ENCODE measurements at regions not wholly inside any gene's neighbourhood (a gene's known extent, or its start where the extent isn't known, plus 50 kb on each side); places are given as distances from the start of the nearest gene placed in this dataset.

DNA sequence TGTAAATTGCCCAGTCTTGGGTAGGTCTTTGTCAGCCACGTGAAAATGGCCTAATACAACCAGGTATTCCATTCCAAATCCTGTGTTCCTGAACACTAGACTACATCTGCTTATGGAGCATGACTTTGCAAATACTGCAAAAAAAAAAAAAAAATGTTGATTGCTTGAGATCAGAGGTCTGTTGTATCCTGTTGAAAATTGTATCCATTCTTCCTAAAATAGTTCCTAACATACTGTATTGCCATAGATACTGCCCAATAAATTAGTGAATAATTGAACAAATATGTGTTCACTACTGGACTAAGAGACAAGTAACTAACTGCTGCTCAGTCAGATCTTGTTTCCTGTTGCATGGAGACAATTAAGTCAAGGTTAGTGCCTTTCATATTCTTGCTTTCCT, 164.3 kb upstream of the PABPC4L start:
- Mint-ChIP-seq H3K36me3 (ENCODE audit: low read depth, unreplicated experiment) (no peaks in the 10 kb centered on the region), H3K4me3 (ENCODE audit: unreplicated experiment) (no peak overlapping the region), H3K4me1 (ENCODE audit: low read depth, unreplicated experiment) (no peaks in the 10 kb centered on the region), H3K27ac (ENCODE audit: unreplicated experiment) (peak overlapping the region; percentile 34), H3K27me3 (ENCODE audit: low read depth, unreplicated experiment) (no peaks in the 10 kb centered on the region), H3K9me3 (ENCODE audit: unreplicated experiment) (no peaks in the 10 kb centered on the region)
- Histone ChIP-seq H3K36me3 (ENCODE audit: insufficient read depth, low read length) (no peaks in the 10 kb centered on the region), H3K27ac (ENCODE audit: low read depth, low read length) (peak overlapping the region; percentile 8), H4K20me1 (ENCODE audit: insufficient read depth, low read length) (no peaks in the 10 kb centered on the region), H3K4me3 (ENCODE audit: insufficient read depth, low read depth, low read length) (no peak overlapping the region), H3K9ac (ENCODE audit: low read length) (no peak overlapping the region), H3K79me2 (ENCODE audit: insufficient read depth, low read length) (no peaks in the 10 kb centered on the region), H3K4me1 (ENCODE audit: insufficient read depth, low read length) (no peaks in the 10 kb centered on the region), H3K27me3 (ENCODE audit: insufficient read depth, low read length) (no peaks in the 10 kb centered on the region), H2AFZ (ENCODE audit: low read depth, low read length) (no peak overlapping the region), H3K4me2 (ENCODE audit: low read length) (no peak overlapping the region), H3K9me3 (ENCODE audit: insufficient read depth, low read depth, low read length) (no peaks in the 10 kb centered on the region)
- DNase-seq (ENCODE audit: low read depth) (peak; percentile 50), FAIRE-seq (no peak)
- TF ChIP-seq EZH2 (IDR thresholded peaks at IDR 0.05; ENCODE audit: insufficient read depth, low read length) = no peak
- TF ChIP-seq, protein P1, sequence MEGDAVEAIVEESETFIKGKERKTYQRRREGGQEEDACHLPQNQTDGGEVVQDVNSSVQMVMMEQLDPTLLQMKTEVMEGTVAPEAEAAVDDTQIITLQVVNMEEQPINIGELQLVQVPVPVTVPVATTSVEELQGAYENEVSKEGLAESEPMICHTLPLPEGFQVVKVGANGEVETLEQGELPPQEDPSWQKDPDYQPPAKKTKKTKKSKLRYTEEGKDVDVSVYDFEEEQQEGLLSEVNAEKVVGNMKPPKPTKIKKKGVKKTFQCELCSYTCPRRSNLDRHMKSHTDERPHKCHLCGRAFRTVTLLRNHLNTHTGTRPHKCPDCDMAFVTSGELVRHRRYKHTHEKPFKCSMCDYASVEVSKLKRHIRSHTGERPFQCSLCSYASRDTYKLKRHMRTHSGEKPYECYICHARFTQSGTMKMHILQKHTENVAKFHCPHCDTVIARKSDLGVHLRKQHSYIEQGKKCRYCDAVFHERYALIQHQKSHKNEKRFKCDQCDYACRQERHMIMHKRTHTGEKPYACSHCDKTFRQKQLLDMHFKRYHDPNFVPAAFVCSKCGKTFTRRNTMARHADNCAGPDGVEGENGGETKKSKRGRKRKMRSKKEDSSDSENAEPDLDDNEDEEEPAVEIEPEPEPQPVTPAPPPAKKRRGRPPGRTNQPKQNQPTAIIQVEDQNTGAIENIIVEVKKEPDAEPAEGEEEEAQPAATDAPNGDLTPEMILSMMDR (IDR thresholded peaks at IDR 0.05; ENCODE audit: insufficient read depth, low read depth, low read length) = no peak

DNA sequence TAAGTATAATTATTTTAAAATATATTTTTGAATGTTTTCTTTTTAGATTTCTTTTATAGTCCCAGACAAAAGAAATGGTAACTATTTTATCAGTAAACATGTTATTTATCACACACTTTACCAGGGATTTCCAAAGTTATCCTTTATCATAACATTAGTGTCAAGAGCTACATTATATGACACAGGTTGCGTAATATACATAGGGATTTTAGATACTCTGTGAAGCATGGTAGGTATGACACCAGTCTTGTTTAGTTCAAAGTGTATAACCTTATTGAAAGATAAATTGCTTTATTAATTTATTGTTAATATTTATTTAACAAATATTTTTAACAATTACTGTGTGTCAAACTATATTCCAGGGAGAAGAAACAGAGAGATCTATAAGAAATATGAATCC, 163.3 kb upstream of the PABPC4L start:
- no peaks in the 10 kb centered on the region for H3K36me3 ChIP-seq (ENCODE audit: insufficient read depth, low read length)
- FAIRE-seq = no peak
- no peak overlapping the region for H3K27ac ChIP-seq (ENCODE audit: low read depth, low read length)
- no peak overlapping the region for H2AFZ ChIP-seq (ENCODE audit: low read depth, low read length)
- Mint-ChIP-seq H3K36me3 (ENCODE audit: low read depth, unreplicated experiment) (no peaks in the 10 kb centered on the region), H3K27ac (ENCODE audit: unreplicated experiment) (no peak overlapping the region), H3K4me3 (ENCODE audit: unreplicated experiment) (no peak overlapping the region), H3K27me3 (ENCODE audit: low read depth, unreplicated experiment) (no peaks in the 10 kb centered on the region), H3K4me1 (ENCODE audit: low read depth, unreplicated experiment) (no peaks in the 10 kb centered on the region), H3K9me3 (ENCODE audit: unreplicated experiment) (no peaks in the 10 kb centered on the region)
- H3K4me1 ChIP-seq (ENCODE audit: insufficient read depth, low read length) = no peaks in the 10 kb centered on the region
- no peaks in the 10 kb centered on the region for H3K9me3 ChIP-seq (ENCODE audit: insufficient read depth, low read depth, low read length)
- TF ChIP-seq, protein P1 (IDR thresholded peaks at IDR 0.05; ENCODE audit: insufficient read depth, low read depth, low read length) = no peak
- H4K20me1 ChIP-seq (ENCODE audit: insufficient read depth, low read length) = no peaks in the 10 kb centered on the region
- no peaks in the 10 kb centered on the region for H3K27me3 ChIP-seq (ENCODE audit: insufficient read depth, low read length)
- H3K4me3 ChIP-seq (ENCODE audit: insufficient read depth, low read depth, low read length) = no peak overlapping the region
- no peak overlapping the region for H3K9ac ChIP-seq (ENCODE audit: low read length)
- no peak for DNase-seq (ENCODE audit: low read depth)
- H3K79me2 ChIP-seq (ENCODE audit: insufficient read depth, low read length) = no peaks in the 10 kb centered on the region
- H3K4me2 ChIP-seq (ENCODE audit: low read length) = no peak overlapping the region

DNA sequence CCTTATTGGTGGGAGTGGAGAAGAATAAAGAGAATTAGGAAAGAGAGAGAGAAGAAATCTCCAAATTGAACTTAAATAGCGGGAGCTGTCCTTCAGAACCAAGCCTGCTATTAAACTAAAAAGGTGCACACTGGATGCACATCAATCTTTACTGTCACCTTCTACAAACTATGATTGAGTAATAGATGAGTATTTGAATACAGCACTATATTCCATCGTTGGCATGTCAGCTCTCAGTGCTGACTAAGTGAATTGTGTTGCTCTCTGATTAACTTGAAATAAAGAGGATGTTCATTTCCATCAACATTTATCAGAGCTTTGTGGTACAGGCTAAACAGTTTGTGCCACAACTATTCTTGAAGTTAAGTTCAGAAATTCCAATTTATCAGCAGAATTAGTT, 143.7 kb upstream of the PABPC4L start:
- Mint-ChIP-seq H3K27me3 (ENCODE audit: low read depth, unreplicated experiment) (no peaks in the 10 kb centered on the region), H3K27ac (ENCODE audit: unreplicated experiment) (no peak overlapping the region), H3K9me3 (ENCODE audit: unreplicated experiment) (no peaks in the 10 kb centered on the region), H3K4me1 (ENCODE audit: low read depth, unreplicated experiment) (no peaks in the 10 kb centered on the region), H3K36me3 (ENCODE audit: low read depth, unreplicated experiment) (no peaks in the 10 kb centered on the region), H3K4me3 (ENCODE audit: unreplicated experiment) (no peak overlapping the region)
- H3K27ac ChIP-seq (ENCODE audit: low read depth, low read length) = no peak overlapping the region
- H3K4me3 ChIP-seq (ENCODE audit: insufficient read depth, low read depth, low read length) = no peak overlapping the region
- no peaks in the 10 kb centered on the region for H4K20me1 ChIP-seq (ENCODE audit: insufficient read depth, low read length)
- no peaks in the 10 kb centered on the region for H3K9me3 ChIP-seq (ENCODE audit: insufficient read depth, low read depth, low read length)
- DNase-seq (ENCODE audit: low read depth) (no peak), FAIRE-seq (no peak)
- TF ChIP-seq, protein P1 (IDR thresholded peaks at IDR 0.05; ENCODE audit: insufficient read depth, low read depth, low read length) = no peak
- TF ChIP-seq EZH2 (IDR thresholded peaks at IDR 0.05; ENCODE audit: insufficient read depth, low read length) = no peak
- H3K36me3 ChIP-seq (ENCODE audit: insufficient read depth, low read length) = no peaks in the 10 kb centered on the region
- no peaks in the 10 kb centered on the region for H3K79me2 ChIP-seq (ENCODE audit: insufficient read depth, low read length)
- H3K9ac ChIP-seq (ENCODE audit: low read length) = no peak overlapping the region
- no peaks in the 10 kb centered on the region for H3K27me3 ChIP-seq (ENCODE audit: insufficient read depth, low read length)
- no peaks in the 10 kb centered on the region for H3K4me1 ChIP-seq (ENCODE audit: insufficient read depth, low read length)
- no peak overlapping the region for H2AFZ ChIP-seq (ENCODE audit: low read depth, low read length)
- no peak overlapping the region for H3K4me2 ChIP-seq (ENCODE audit: low read length)

All from astrocyte (in vitro differentiated cells and primary cell).